CD14-positive monocyte (primary cell): ENCODE measurements at regions not wholly inside any gene's neighbourhood (a gene's known extent, or its start where the extent isn't known, plus 50 kb on each side); places are given as distances from the start of the nearest gene placed in this dataset.

Source experiments
- DNase-seq, 3 donors: peaks; one replicate each; pipeline ENCODE4 v3.0.0-alpha.2; 2011 to 2022
- H2AFZ ChIP-seq: 2 replicates; pipeline ENCODE4 v1.6.0; 2012; ENCODE audit warnings: mild to moderate bottlenecking, low read depth, low read length, inconsistent platforms; ENCODE audit not compliant: insufficient read depth, poor library complexity, severe bottlenecking
- H3K27ac ChIP-seq, 2 donors: 1 replicate in 1 of 2; 2 replicates in 1 of 2; pipeline ENCODE4 v1.5.1; 2012 to 2013; ENCODE audit warnings: low read length in 2 of 2, control low read depth in 1 of 2, inconsistent platforms in 1 of 2, low read depth in 1 of 2, mild to moderate bottlenecking in 1 of 2
- H3K27me3 ChIP-seq, 2 donors: one replicate each; pipeline versions ENCODE4 v1.6.0 to v1.6.1; 2011 to 2013; ENCODE audit warnings: low read length in 2 of 2; ENCODE audit not compliant: control insufficient read depth in 2 of 2, insufficient read depth in 2 of 2
- H3K36me3 ChIP-seq, 2 donors: replicated peaks in 1 of 2; 1 replicate in 1 of 2; 2 replicates in 1 of 2; pipeline versions ENCODE4 v1.5.1 to v1.6.1; 2012 to 2013; ENCODE audit warnings: low read length in 2 of 2, control low read depth in 1 of 2, inconsistent platforms in 1 of 2, mild to moderate bottlenecking in 1 of 2; ENCODE audit not compliant: insufficient read depth in 2 of 2, control insufficient read depth in 1 of 2
- H3K4me1 ChIP-seq, 2 donors: 1 replicate in 1 of 2; 2 replicates in 1 of 2; pipeline versions ENCODE4 v1.5.1 to v1.6.1; 2012 to 2013; ENCODE audit warnings: low read length in 2 of 2, control low read depth in 1 of 2, inconsistent platforms in 1 of 2, mild to moderate bottlenecking in 1 of 2, moderate library complexity in 1 of 2; ENCODE audit not compliant: insufficient read depth in 2 of 2, control insufficient read depth in 1 of 2
- H3K4me2 ChIP-seq: replicated peaks from 2 replicates; pipeline ENCODE3; 2012; ENCODE audit warnings: low read length, moderate library complexity, mild to moderate bottlenecking; ENCODE audit not compliant: poor library complexity, severe bottlenecking; ENCODE audit errors: extremely low read depth
- H3K4me3 ChIP-seq, 3 experiments: fragments of 200-600 bp in 1 of 3; sonication (generic) in 1 of 3; replicated peaks in 1 of 3; 1 replicate in 2 of 3; 2 replicates in 1 of 3; pipeline ENCODE4 v1.5.1; 2011 to 2013; ENCODE audit warnings: low read length in 3 of 3, mild to moderate bottlenecking in 3 of 3, control low read depth in 2 of 3, low read depth in 2 of 3, inconsistent platforms in 1 of 3, moderate library complexity in 1 of 3
- H3K79me2 ChIP-seq: 2 replicates; pipeline ENCODE4 v1.6.0; 2012; ENCODE audit warnings: mild to moderate bottlenecking, control low read depth, inconsistent platforms, low read length, moderate library complexity; ENCODE audit not compliant: insufficient read depth
- H3K9ac ChIP-seq: 2 replicates; pipeline ENCODE4 v1.6.0; 2017; ENCODE audit warnings: low read length, mild to moderate bottlenecking; ENCODE audit not compliant: insufficient read depth, poor library complexity, severe bottlenecking
- H3K9me3 ChIP-seq, 2 donors: replicated peaks in 1 of 2; 1 replicate in 1 of 2; 2 replicates in 1 of 2; pipeline versions ENCODE4 v1.5.1 to v1.6.1; 2012 to 2013; ENCODE audit warnings: low read length in 2 of 2, control low read depth in 1 of 2; ENCODE audit not compliant: control insufficient read depth in 1 of 2, insufficient read depth in 1 of 2
- H4K20me1 ChIP-seq: 2 replicates; pipeline ENCODE4 v1.6.0; 2012; ENCODE audit warnings: mild to moderate bottlenecking, low read length, control low read depth, moderate library complexity; ENCODE audit not compliant: insufficient read depth
- H3K27ac Mint-ChIP-seq, 7 donors: one replicate each; pipeline ENCODE4 v1.8.0; 2020; ENCODE audit warnings: mild to moderate bottlenecking in 7 of 7, mixed read lengths in 7 of 7, moderate library complexity in 6 of 7, inconsistent platforms in 2 of 7
- H3K27me3 Mint-ChIP-seq, 3 donors: one replicate each; pipeline ENCODE4 v1.8.0; 2021 to 2022; ENCODE audit warnings: low read depth in 3 of 3, mild to moderate bottlenecking in 3 of 3, mixed read lengths in 3 of 3, moderate library complexity in 3 of 3, inconsistent platforms in 1 of 3
- H3K36me3 Mint-ChIP-seq, 2 donors: one replicate each; pipeline ENCODE4 v1.8.0; 2020; ENCODE audit warnings: mixed read lengths in 2 of 2, inconsistent platforms in 1 of 2, mild to moderate bottlenecking in 1 of 2
- H3K4me1 Mint-ChIP-seq: one replicate; pipeline ENCODE4 v1.8.0; 2020; ENCODE audit warnings: mild to moderate bottlenecking, mixed read lengths
- H3K4me3 Mint-ChIP-seq, 2 donors: one replicate each; pipeline ENCODE4 v1.8.0; 2020; ENCODE audit warnings: mild to moderate bottlenecking in 2 of 2, mixed read lengths in 2 of 2, moderate library complexity in 1 of 2
- H3K9me3 Mint-ChIP-seq, 7 donors: one replicate each; pipeline ENCODE4 v1.8.0; 2020 to 2022; ENCODE audit warnings: mixed read lengths in 7 of 7, mild to moderate bottlenecking in 6 of 7, moderate library complexity in 6 of 7, inconsistent platforms in 2 of 7
- CTCF ChIP-seq: fragments of 200-600 bp; IDR thresholded peaks from one replicate; pipeline ENCODE4 v1.8.0; 2022; ENCODE audit warnings: antibody characterized with exemption, mild to moderate bottlenecking
- intact Hi-C, 2 donors: fragments of 100-400 bp; cut with micrococcal nuclease; formaldehyde crosslinking; loops; one replicate each; pipeline versions ENCODE4 v1.15.0 to v1.15.1; 2023

GRCh38 chr12:14268120-14268515 is 97.4 kb upstream of the ATF7IP start:
- intact Hi-C loops = no loop called here
- Histone ChIP-seq H3K9me3 (peaks cover 7 to 11% of the 10 kb centered on the region in 2 donors), H3K4me2 (no peak overlapping the region), H3K9ac (no peak overlapping the region), H4K20me1 (no peaks in the 10 kb centered on the region), H3K4me1 (peaks cover 29 to 30% of the 10 kb centered on the region in 2 donors), H3K4me3 (no peak overlapping the region), H3K27ac (no peak overlapping the region), H3K79me2 (no peaks in the 10 kb centered on the region), H3K36me3 (no peaks in the 10 kb centered on the region), H3K27me3 (no peaks in the 10 kb centered on the region), H2AFZ (no peak overlapping the region)
- Mint-ChIP-seq H3K9me3 (peaks cover 11 to 32% (median 18%) of the 10 kb centered on the region in 7 donors), H3K4me3 (no peak overlapping the region), H3K27me3 (peaks cover 0 to 3% (median 2%) of the 10 kb centered on the region in 3 donors), H3K27ac (no peak overlapping the region), H3K4me1 (peaks cover 35% of the 10 kb centered on the region), H3K36me3 (peaks cover 3% of the 10 kb centered on the region in 2 donors)
- no peak for DNase-seq
- no peak for TF ChIP-seq CTCF

DNA sequence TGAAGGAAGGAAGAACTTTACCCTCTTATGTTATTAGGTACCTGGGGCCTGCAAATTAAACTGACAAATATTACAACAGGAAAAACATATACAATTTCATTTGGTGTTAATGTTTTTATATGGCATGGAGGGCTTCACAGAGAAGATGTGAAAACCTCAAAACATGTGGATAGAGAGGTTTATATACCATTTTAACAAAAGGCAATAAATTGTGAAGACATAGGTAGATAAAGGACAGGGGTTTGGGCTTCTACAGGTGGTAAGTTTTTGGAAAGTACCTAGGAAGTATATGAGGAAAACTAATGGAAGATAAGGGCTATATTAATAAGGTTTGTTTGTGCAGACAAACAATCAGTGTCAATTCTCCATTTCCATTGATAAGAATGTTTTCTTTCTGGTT is 95.1 kb upstream of the ATF7IP start:
- H3K4me2 ChIP-seq = no peak overlapping the region
- Mint-ChIP-seq H3K4me1 (peaks cover 33% of the 10 kb centered on the region), H3K4me3 (no peak overlapping the region), H3K9me3 (peaks cover 8 to 41% (median 27%) of the 10 kb centered on the region in 7 donors), H3K27me3 (peaks cover 0 to 6% (median 3%) of the 10 kb centered on the region in 3 donors), H3K36me3 (peaks cover 2 to 6% of the 10 kb centered on the region in 2 donors), H3K27ac (no peak overlapping the region)
- no peaks in the 10 kb centered on the region for H3K79me2 ChIP-seq
- H3K9ac ChIP-seq = no peak overlapping the region
- peaks cover 12 to 15% of the 10 kb centered on the region in 2 donors for H3K9me3 ChIP-seq
- H3K36me3 ChIP-seq = no peaks in the 10 kb centered on the region
- peaks cover 33 to 36% of the 10 kb centered on the region in 2 donors for H3K4me1 ChIP-seq
- no peak overlapping the region for H2AFZ ChIP-seq
- no peaks in the 10 kb centered on the region for H4K20me1 ChIP-seq
- intact Hi-C loops = no loop called here
- H3K27me3 ChIP-seq = no peaks in the 10 kb centered on the region
- no peak overlapping the region for H3K27ac ChIP-seq
- no peak for TF ChIP-seq CTCF
- DNase-seq = no peak
- no peak overlapping the region for H3K4me3 ChIP-seq
